K562 (cell line): ENCODE measurements at regions not wholly inside any gene's neighbourhood (a gene's known extent, or its start where the extent isn't known, plus 50 kb on each side); places are given as distances from the start of the nearest gene placed in this dataset.

Experiments used
- ATAC-seq: fragments of 200-7000 bp; cut with Tn5 transposase; 3 replicates; pipeline ENCODE4 v1.9.1; 2020; ENCODE audit warnings: moderate library complexity
- BruUV-seq: library from RNA; stranded (reverse); fragments of 400-500 nt; replicated peaks from 2 replicates; lab custom pipeline; 2021; lab: Mats Ljungman, UMichigan
- CTCF ChIA-PET: fragments of 300-600 bp; formaldehyde crosslinking; extraction: SDS; loops from one replicate; lab custom pipeline; 2021; ENCODE audit warnings: low intra/inter-chr PET ratio; lab: Yijun Ruan, JAX
- POLR2A ChIA-PET: fragments of 300-600, 350-650 bp; sonication (Branson Sonifier 250); formaldehyde crosslinking; extraction: SDS; loops from one replicate; lab custom pipeline; 2021; ENCODE audit warnings: antibody characterized with exemption, inconsistent platforms; lab: Yijun Ruan, JAX
- DNase-seq, 4 experiments: peaks; one replicate each; pipeline versions ENCODE4 v3.0.0 to v3.0.0-alpha.2; 2011 to 2018; ENCODE audit warnings: low spot score in 3 of 4, mixed read lengths in 3 of 4; ENCODE audit errors: extremely low read depth in 1 of 4
- FAIRE-seq: peaks from 2 replicates; lab custom pipeline; 2011; peaks lifted over from hg19 to GRCh38; lab: Jason Lieb, UNC
- H2AFZ ChIP-seq: 2 replicates; pipeline ENCODE4 v1.6.0; 2011; ENCODE audit warnings: low read depth, low read length, control low read depth, inconsistent platforms
- H3K27ac ChIP-seq: fragments of 200-600 bp; 3 replicates; pipeline ENCODE4 v1.8.0; 2011; ENCODE audit warnings: low read depth, mild to moderate bottlenecking, control low read depth, inconsistent platforms, low read length, moderate library complexity, mixed read lengths; ENCODE audit errors: extremely low read depth
- H3K27me3 ChIP-seq, 2 experiments: fragments of 300-600 bp in 1 of 2; 2 replicates in 1 of 2; 3 replicates in 1 of 2; pipeline versions ENCODE4 v1.6.0 to v1.8.0; 2011; ENCODE audit warnings: inconsistent platforms in 2 of 2, low read length in 2 of 2, mild to moderate bottlenecking in 1 of 2, mixed read lengths in 1 of 2, moderate library complexity in 1 of 2; ENCODE audit not compliant: control insufficient read depth in 2 of 2, insufficient read depth in 2 of 2
- H3K36me3 ChIP-seq: fragments of 300-600 bp; 3 replicates; pipeline ENCODE4 v1.8.0; 2011; ENCODE audit warnings: mild to moderate bottlenecking, low read length, inconsistent platforms; ENCODE audit not compliant: control insufficient read depth, insufficient read depth
- H3K4me1 ChIP-seq, 2 experiments: fragments of 200-600 bp in 1 of 2; replicated peaks in 1 of 2; 2 replicates in 1 of 2; 3 replicates in 1 of 2; pipeline versions ENCODE4 v1.5.1 to v1.8.0; 2011; ENCODE audit warnings: inconsistent platforms in 2 of 2, low read length in 2 of 2, mild to moderate bottlenecking in 1 of 2, mixed read lengths in 1 of 2, moderate library complexity in 1 of 2; ENCODE audit not compliant: control insufficient read depth in 2 of 2, insufficient read depth in 2 of 2
- H3K4me2 ChIP-seq: 2 replicates; pipeline ENCODE4 v1.6.1; 2011; ENCODE audit warnings: low read length, control low read depth, inconsistent platforms, mixed read lengths; ENCODE audit not compliant: insufficient read depth
- H3K4me3 ChIP-seq: fragments of 200-600 bp; sonication (generic), shearing (Covaris generic); 2 replicates; pipeline ENCODE4 v1.5.1; 2016; ENCODE audit warnings: control low read depth, inconsistent platforms
- H3K79me2 ChIP-seq: fragments of 200-600 bp; 3 replicates; pipeline ENCODE4 v1.8.0; 2011; ENCODE audit warnings: low read length, inconsistent platforms; ENCODE audit not compliant: control insufficient read depth, insufficient read depth
- H3K9ac ChIP-seq, 2 experiments: 2 replicates each; pipeline versions ENCODE4 v1.6.0 to v1.6.1; 2011; ENCODE audit warnings: low read depth in 2 of 2, low read length in 2 of 2, control low read depth in 1 of 2, inconsistent platforms in 1 of 2, mild to moderate bottlenecking in 1 of 2, mixed read lengths in 1 of 2; ENCODE audit not compliant: insufficient read depth in 1 of 2
- H3K9me1 ChIP-seq: one replicate; pipeline ENCODE4 v1.6.0; 2011; ENCODE audit warnings: inconsistent platforms, mild to moderate bottlenecking, low read length, moderate library complexity; ENCODE audit not compliant: control insufficient read depth, insufficient read depth
- H3K9me3 ChIP-seq: replicated peaks from 2 replicates; pipeline ENCODE4 v1.5.1; 2011; ENCODE audit warnings: low read depth, low read length, inconsistent platforms; ENCODE audit not compliant: control insufficient read depth, insufficient read depth
- H4K20me1 ChIP-seq: replicated peaks from 2 replicates; pipeline ENCODE4 v1.6.1; 2011; ENCODE audit warnings: low read length, inconsistent platforms, mixed read lengths; ENCODE audit not compliant: control insufficient read depth, insufficient read depth
- ATF7 ChIP-seq: fragments of 450-650 bp; IDR thresholded peaks from 2 replicates; pipeline ENCODE4 v1.7.1; 2014; ENCODE audit warnings: mild to moderate bottlenecking, moderate library complexity
- CBX2 ChIP-seq: fragments of 200-600 bp; sonication (generic); IDR thresholded peaks from one replicate; pipeline ENCODE4 v1.6.1; 2012; ENCODE audit warnings: mild to moderate bottlenecking, low read length, inconsistent platforms; ENCODE audit not compliant: insufficient read depth, poor library complexity, severe bottlenecking
- MCM5 ChIP-seq: fragments of 450-650 bp; IDR thresholded peaks from 2 replicates; pipeline ENCODE4 v1.6.1; 2016; ENCODE audit warnings: low read depth
- NONO ChIP-seq, 2 experiments: fragments of 200-400 bp in 1 of 2; fragments of 450-650 bp in 1 of 2; formaldehyde crosslinking in 1 of 2; IDR thresholded peaks; 2 replicates each; pipeline ENCODE4 v1.6.1; 2017; ENCODE audit warnings: low read depth in 2 of 2, mild to moderate bottlenecking in 2 of 2, moderate library complexity in 2 of 2, low read length in 1 of 2
- PRPF4 ChIP-seq: fragments of 200-400 bp; formaldehyde crosslinking; IDR thresholded peaks from one replicate; pipeline ENCODE4 v1.6.1; 2017; ENCODE audit warnings: low read length, low read depth, mild to moderate bottlenecking; ENCODE audit not compliant: insufficient read depth, poor library complexity, severe bottlenecking
- PYGO2 ChIP-seq: fragments of 450-650 bp; IDR thresholded peaks from 2 replicates; pipeline ENCODE4 v1.6.1; 2016; ENCODE audit warnings: mild to moderate bottlenecking, missing genetic modification characterization, moderate library complexity, missing compliant biosample characterization
- RBM17 ChIP-seq: fragments of 200-400 bp; formaldehyde crosslinking; IDR thresholded peaks from 2 replicates; pipeline ENCODE4 v1.6.1; 2017; ENCODE audit warnings: low read depth, mild to moderate bottlenecking, low read length, borderline replicate concordance
- SIN3A ChIP-seq, 2 experiments: fragments of 150-350 bp in 1 of 2; IDR thresholded peaks; 2 replicates each; pipeline ENCODE4 v1.6.1; 2011 to 2016; ENCODE audit warnings: borderline replicate concordance in 2 of 2, low read depth in 2 of 2, low read length in 2 of 2, mild to moderate bottlenecking in 2 of 2, moderate library complexity in 2 of 2; ENCODE audit not compliant: control insufficient read depth in 1 of 2
- TAF7 ChIP-seq: fragments of 450-650 bp; IDR thresholded peaks from 2 replicates; pipeline ENCODE4 v1.6.1; 2016; ENCODE audit warnings: missing genetic modification characterization, missing compliant biosample characterization
- TCF7 ChIP-seq: sonication (generic); IDR thresholded peaks from 2 replicates; pipeline ENCODE4 v1.6.1; 2016; ENCODE audit warnings: antibody characterized with exemption, borderline replicate concordance
- WGBS: fragments of 100-300 bp; shearing (Covaris generic); methylation state at CpG from one replicate; pipeline ENCODE4 v1.1.6; 2016; ENCODE audit warnings: low coverage, mixed read lengths; ENCODE audit not compliant: insufficient coverage; ENCODE audit errors: missing lambda C conversion rate; 5-methylcytosine and 5-hydroxymethylcytosine counted together
- in situ Hi-C: fragments of 300-500 bp; cut with MboI; formaldehyde crosslinking; loops from 4 replicates; pipeline ENCODE4 v1.15.0; 2018; ENCODE audit warnings: inconsistent platforms, mixed read lengths
- intact Hi-C: fragments of 100-400 bp; cut with micrococcal nuclease; formaldehyde crosslinking; loops from 2 replicates; pipeline ENCODE4 v1.14.2; 2022
- TF ChIP-seq, protein P1 (sequence below): fragments of 250-450 bp; sonication (Bioruptor Pico); IDR thresholded peaks from 2 replicates; pipeline ENCODE4 v1.4.0; 2020
- TF ChIP-seq, protein P2 (sequence below): sonication (generic); formaldehyde crosslinking; IDR thresholded peaks from 2 replicates; pipeline ENCODE4 v1.8.0; 2022; ENCODE audit warnings: missing genetic modification reagents, mild to moderate bottlenecking, moderate library complexity, borderline replicate concordance
- TF ChIP-seq, protein P3 (sequence below): fragments of 450-650 bp; IDR thresholded peaks from 2 replicates; pipeline ENCODE4 v1.7.0; 2016; ENCODE audit warnings: borderline replicate concordance

DNA sequence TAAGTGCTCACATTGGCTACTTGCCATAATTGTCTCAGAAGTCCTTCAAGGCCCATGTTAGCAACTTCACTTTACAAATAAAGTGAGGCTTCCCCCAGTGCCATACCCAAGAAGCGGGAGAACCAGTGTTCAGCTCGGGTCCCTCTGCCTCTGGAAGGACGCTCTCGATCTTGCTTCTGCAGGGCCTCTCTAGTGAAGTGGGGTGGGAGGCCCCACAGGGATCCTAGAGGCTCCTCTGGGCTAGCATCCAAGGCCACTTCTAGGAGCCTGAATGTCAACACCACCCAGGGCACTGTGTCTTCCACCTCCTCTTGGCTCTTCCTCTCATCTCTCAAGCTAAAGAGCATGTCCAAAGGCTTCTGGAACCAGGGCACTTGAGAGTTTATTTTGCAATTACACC, 282.5 kb downstream of the GADD45G start:
- WGBS: 0% methylated on average over 3 of the region's 4 CpGs
- CTCF ChIA-PET: no interaction called here
- no peak for FAIRE-seq
- H2AFZ ChIP-seq: no peak overlapping the region
- no peak for DNase-seq
- H3K9ac ChIP-seq: no peak overlapping the region
- ATAC-seq: no peak
- H3K9me1 ChIP-seq: no peaks in the 10 kb centered on the region
- intact Hi-C loops: no loop called here
- H3K36me3 ChIP-seq: no peaks in the 10 kb centered on the region
- H3K4me2 ChIP-seq: no peak overlapping the region
- no peaks in the 10 kb centered on the region for H3K9me3 ChIP-seq
- no peaks in the 10 kb centered on the region for H4K20me1 ChIP-seq
- POLR2A ChIA-PET: interaction anchor here (0.7 kb wide), 1 partner anchor 352 kb away, joined by 3 read pairs; no protein-coding TSS in a partner anchor
- H3K27ac ChIP-seq: no peak overlapping the region
- in situ Hi-C loops: no loop called here
- H3K4me1 ChIP-seq: no peaks in the 10 kb centered on the region
- H3K79me2 ChIP-seq: no peaks in the 10 kb centered on the region
- H3K27me3 ChIP-seq: no peaks in the 10 kb centered on the region; a peak in 1 of 5 replicates
- no TSS peak for BruUV-seq
- H3K4me3 ChIP-seq: no peak overlapping the region
- TF ChIP-seq, protein P1, sequence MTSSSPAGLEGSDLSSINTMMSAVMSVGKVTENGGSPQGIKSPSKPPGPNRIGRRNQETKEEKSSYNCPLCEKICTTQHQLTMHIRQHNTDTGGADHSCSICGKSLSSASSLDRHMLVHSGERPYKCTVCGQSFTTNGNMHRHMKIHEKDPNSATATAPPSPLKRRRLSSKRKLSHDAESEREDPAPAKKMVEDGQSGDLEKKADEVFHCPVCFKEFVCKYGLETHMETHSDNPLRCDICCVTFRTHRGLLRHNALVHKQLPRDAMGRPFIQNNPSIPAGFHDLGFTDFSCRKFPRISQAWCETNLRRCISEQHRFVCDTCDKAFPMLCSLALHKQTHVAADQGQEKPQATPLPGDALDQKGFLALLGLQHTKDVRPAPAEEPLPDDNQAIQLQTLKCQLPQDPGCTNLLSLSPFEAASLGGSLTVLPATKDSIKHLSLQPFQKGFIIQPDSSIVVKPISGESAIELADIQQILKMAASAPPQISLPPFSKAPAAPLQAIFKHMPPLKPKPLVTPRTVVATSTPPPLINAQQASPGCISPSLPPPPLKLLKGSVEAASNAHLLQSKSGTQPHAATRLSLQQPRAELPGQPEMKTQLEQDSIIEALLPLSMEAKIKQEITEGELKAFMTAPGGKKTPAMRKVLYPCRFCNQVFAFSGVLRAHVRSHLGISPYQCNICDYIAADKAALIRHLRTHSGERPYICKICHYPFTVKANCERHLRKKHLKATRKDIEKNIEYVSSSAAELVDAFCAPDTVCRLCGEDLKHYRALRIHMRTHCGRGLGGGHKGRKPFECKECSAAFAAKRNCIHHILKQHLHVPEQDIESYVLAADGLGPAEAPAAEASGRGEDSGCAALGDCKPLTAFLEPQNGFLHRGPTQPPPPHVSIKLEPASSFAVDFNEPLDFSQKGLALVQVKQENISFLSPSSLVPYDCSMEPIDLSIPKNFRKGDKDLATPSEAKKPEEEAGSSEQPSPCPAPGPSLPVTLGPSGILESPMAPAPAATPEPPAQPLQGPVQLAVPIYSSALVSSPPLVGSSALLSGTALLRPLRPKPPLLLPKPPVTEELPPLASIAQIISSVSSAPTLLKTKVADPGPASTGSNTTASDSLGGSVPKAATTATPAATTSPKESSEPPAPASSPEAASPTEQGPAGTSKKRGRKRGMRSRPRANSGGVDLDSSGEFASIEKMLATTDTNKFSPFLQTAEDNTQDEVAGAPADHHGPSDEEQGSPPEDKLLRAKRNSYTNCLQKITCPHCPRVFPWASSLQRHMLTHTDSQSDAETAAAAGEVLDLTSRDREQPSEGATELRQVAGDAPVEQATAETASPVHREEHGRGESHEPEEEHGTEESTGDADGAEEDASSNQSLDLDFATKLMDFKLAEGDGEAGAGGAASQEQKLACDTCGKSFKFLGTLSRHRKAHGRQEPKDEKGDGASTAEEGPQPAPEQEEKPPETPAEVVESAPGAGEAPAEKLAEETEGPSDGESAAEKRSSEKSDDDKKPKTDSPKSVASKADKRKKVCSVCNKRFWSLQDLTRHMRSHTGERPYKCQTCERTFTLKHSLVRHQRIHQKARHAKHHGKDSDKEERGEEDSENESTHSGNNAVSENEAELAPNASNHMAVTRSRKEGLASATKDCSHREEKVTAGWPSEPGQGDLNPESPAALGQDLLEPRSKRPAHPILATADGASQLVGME (CRISPR knock-in tag): no peak
- no peak for TF ChIP-seq RBM17
- TF ChIP-seq CBX2: no peak
- no peak for TF ChIP-seq PRPF4
- TF ChIP-seq, protein P2, sequence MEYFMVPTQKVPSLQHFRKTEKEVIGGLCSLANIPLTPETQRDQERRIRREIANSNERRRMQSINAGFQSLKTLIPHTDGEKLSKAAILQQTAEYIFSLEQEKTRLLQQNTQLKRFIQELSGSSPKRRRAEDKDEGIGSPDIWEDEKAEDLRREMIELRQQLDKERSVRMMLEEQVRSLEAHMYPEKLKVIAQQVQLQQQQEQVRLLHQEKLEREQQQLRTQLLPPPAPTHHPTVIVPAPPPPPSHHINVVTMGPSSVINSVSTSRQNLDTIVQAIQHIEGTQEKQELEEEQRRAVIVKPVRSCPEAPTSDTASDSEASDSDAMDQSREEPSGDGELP: no peak
- TF ChIP-seq SIN3A (IDR thresholded peaks at IDR 0.05; ENCODE audit: borderline replicate concordance in 2 of 2, control insufficient read depth in 1 of 2, low read depth in 2 of 2, low read length in 2 of 2): no peak
- TF ChIP-seq NONO (IDR thresholded peaks at IDR 0.05; ENCODE audit: low read depth in 2 of 2, low read length in 1 of 2): no peak
- no peak for TF ChIP-seq ATF7
- TF ChIP-seq, protein P3, sequence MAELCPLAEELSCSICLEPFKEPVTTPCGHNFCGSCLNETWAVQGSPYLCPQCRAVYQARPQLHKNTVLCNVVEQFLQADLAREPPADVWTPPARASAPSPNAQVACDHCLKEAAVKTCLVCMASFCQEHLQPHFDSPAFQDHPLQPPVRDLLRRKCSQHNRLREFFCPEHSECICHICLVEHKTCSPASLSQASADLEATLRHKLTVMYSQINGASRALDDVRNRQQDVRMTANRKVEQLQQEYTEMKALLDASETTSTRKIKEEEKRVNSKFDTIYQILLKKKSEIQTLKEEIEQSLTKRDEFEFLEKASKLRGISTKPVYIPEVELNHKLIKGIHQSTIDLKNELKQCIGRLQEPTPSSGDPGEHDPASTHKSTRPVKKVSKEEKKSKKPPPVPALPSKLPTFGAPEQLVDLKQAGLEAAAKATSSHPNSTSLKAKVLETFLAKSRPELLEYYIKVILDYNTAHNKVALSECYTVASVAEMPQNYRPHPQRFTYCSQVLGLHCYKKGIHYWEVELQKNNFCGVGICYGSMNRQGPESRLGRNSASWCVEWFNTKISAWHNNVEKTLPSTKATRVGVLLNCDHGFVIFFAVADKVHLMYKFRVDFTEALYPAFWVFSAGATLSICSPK: no peak
- TF ChIP-seq PYGO2 (tag): no peak
- no peak for TF ChIP-seq MCM5
- TF ChIP-seq TAF7 (tag): no peak
- no peak for TF ChIP-seq TCF7
